Lung (tissue), 11 donors: ENCODE measurements at regions not wholly inside any gene's neighbourhood (a gene's known extent, or its start where the extent isn't known, plus 50 kb on each side); places are given as distances from the start of the nearest gene placed in this dataset.

Experiments
- ATAC-seq: fragments of 200-7000 bp; cut with Tn5 transposase; one replicate; pipeline ENCODE4 v1.9.1; 2020; ENCODE audit warnings: moderate number of reproducible peaks; ENCODE audit not compliant: insufficient read depth, low FRiP score
- DNase-seq, 3 donors: peaks; one replicate each; pipeline ENCODE4 v3.0.0-alpha.2; 2013 to 2017
- H3K27ac ChIP-seq, 2 donors: one replicate each; pipeline ENCODE4 v1.5.1; 2013; ENCODE audit warnings: mild to moderate bottlenecking in 2 of 2, moderate library complexity in 2 of 2, control low read depth in 1 of 2, inconsistent platforms in 1 of 2, low read depth in 1 of 2, low read length in 1 of 2
- H3K27me3 ChIP-seq, 3 donors: one replicate each; pipeline ENCODE4 v1.5.1; 2013; ENCODE audit warnings: low read length in 2 of 3; ENCODE audit not compliant: control insufficient read depth in 3 of 3, insufficient read depth in 3 of 3
- H3K36me3 ChIP-seq, 4 donors: one replicate each; pipeline ENCODE4 v1.5.1; 2013; ENCODE audit warnings: low read length in 4 of 4, mild to moderate bottlenecking in 1 of 4, moderate library complexity in 1 of 4; ENCODE audit not compliant: control insufficient read depth in 4 of 4, insufficient read depth in 4 of 4
- H3K4me1 ChIP-seq, 5 donors: one replicate each; pipeline ENCODE4 v1.5.1; 2013; ENCODE audit warnings: low read length in 5 of 5, mild to moderate bottlenecking in 2 of 5, moderate library complexity in 1 of 5; ENCODE audit not compliant: control insufficient read depth in 5 of 5, insufficient read depth in 5 of 5
- H3K4me3 ChIP-seq: one replicate; pipeline ENCODE4 v1.5.1; 2013; ENCODE audit warnings: mild to moderate bottlenecking, control low read depth, moderate library complexity
- H3K9ac ChIP-seq, 2 donors: one replicate each; pipeline ENCODE4 v1.5.1; 2013; ENCODE audit warnings: low read length in 2 of 2, control low read depth in 1 of 2; ENCODE audit not compliant: insufficient read depth in 1 of 2
- H3K9me3 ChIP-seq, 4 donors: one replicate each; pipeline ENCODE4 v1.5.1; 2013; ENCODE audit warnings: low read length in 3 of 4, mild to moderate bottlenecking in 1 of 4, moderate library complexity in 1 of 4; ENCODE audit not compliant: control insufficient read depth in 4 of 4, insufficient read depth in 3 of 4
- CTCF ChIP-seq: IDR thresholded peaks from 2 replicates; pipeline ENCODE4 v1.5.1; 2012; ENCODE audit warnings: mild to moderate bottlenecking; ENCODE audit errors: control extremely low read depth, extremely low read depth
- WGBS, 2 donors: extraction: QIAGEN DNeasy Blood & Tissue Kit; methylation state at CpG; one replicate each; pipeline ENCODE4 v1.1.7; 2013; 5-methylcytosine and 5-hydroxymethylcytosine counted together
- donor health status: control.
- donor health status: control.
- donor health status: Bipolar disorder and iron deficiency.
- donor health status: healthy.
- donor health status: DM: yes; HTN: yes; CAD: no.

- no peaks in the 10 kb centered on the region for H3K36me3 ChIP-seq
- ATAC-seq (no peak), DNase-seq (peak; percentile 93 to 97 (median 95))
- WGBS, 2 donors: 59 to 68% methylated on average over 16 of the region's 16 CpGs
- no peak for TF ChIP-seq CTCF
- H3K9me3 ChIP-seq: peaks cover 0 to 3% (median 0%) of the 10 kb centered on the region in 4 donors
- H3K4me3 ChIP-seq: no peak overlapping the region
- no peak overlapping the region for H3K27ac ChIP-seq
- H3K4me1 ChIP-seq: peaks cover 0 to 60% (median 5%) of the 10 kb centered on the region in 5 donors
- peaks cover 0 to 56% (median 3%) of the 10 kb centered on the region in 3 donors for H3K27me3 ChIP-seq
- no peak overlapping the region for H3K9ac ChIP-seq
Measured at GRCh38 chr16:86294535-86295196, 215.7 kb upstream of the FOXF1 start.

- Histone ChIP-seq H3K27ac (no peak overlapping the region), H3K27me3 (peaks cover 0 to 57% (median 5%) of the 10 kb centered on the region in 3 donors), H3K36me3 (no peaks in the 10 kb centered on the region), H3K9ac (no peak overlapping the region), H3K9me3 (peaks cover 0 to 3% (median 0%) of the 10 kb centered on the region in 4 donors), H3K4me1 (peaks cover 0 to 75% (median 5%) of the 10 kb centered on the region in 5 donors), H3K4me3 (no peak overlapping the region)
- TF ChIP-seq CTCF: no peak
- no peak for DNase-seq
- ATAC-seq: no peak
- 52 to 57% methylated on average over 10 of the region's 10 CpGs for whole genome bisulfite sequencing, 2 donors
Measured at GRCh38 chr16:86296256-86296655, 214.1 kb upstream of the FOXF1 start.

- ATAC-seq (no peak), DNase-seq (no peak)
- Histone ChIP-seq H3K9ac (no peak overlapping the region), H3K4me3 (no peak overlapping the region), H3K27ac (no peak overlapping the region), H3K9me3 (peaks cover 0 to 3% (median 0%) of the 10 kb centered on the region in 4 donors), H3K27me3 (peaks cover 0 to 57% (median 5%) of the 10 kb centered on the region in 3 donors), H3K36me3 (no peaks in the 10 kb centered on the region), H3K4me1 (peaks cover 0 to 83% (median 9%) of the 10 kb centered on the region in 5 donors)
- no peak for TF ChIP-seq CTCF
- whole genome bisulfite sequencing, 2 donors: 57 to 65% methylated on average over 13 of the region's 13 CpGs
Measured at GRCh38 chr16:86297391-86297790, 212.9 kb upstream of the FOXF1 start.
